ENCODE measurements at regions not wholly inside any gene's neighbourhood (a gene's known extent, or its start where the extent isn't known, plus 50 kb on each side); places are given as distances from the start of the nearest gene placed in this dataset.

DNA sequence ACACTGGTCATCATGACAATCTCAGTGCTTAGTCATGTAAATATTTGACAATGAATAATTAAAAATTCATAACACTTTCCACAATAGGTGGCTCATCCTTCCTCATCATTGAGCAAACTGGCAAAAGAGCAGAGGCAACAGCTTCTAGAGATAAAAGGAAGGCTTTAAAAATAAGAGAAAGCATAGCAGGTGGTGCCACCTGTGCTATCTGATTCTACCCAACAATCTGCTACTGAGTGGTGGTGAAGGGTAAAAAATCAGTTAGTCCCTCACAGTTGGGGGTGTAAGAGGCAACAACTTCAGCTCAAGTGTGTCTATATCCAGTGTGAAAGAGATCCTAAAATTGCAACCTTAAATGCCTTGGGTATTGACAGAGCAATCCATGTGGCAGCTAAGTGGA, 280.1 kb upstream of the PPARGC1A start:
- TF ChIP-seq, protein P1, sequence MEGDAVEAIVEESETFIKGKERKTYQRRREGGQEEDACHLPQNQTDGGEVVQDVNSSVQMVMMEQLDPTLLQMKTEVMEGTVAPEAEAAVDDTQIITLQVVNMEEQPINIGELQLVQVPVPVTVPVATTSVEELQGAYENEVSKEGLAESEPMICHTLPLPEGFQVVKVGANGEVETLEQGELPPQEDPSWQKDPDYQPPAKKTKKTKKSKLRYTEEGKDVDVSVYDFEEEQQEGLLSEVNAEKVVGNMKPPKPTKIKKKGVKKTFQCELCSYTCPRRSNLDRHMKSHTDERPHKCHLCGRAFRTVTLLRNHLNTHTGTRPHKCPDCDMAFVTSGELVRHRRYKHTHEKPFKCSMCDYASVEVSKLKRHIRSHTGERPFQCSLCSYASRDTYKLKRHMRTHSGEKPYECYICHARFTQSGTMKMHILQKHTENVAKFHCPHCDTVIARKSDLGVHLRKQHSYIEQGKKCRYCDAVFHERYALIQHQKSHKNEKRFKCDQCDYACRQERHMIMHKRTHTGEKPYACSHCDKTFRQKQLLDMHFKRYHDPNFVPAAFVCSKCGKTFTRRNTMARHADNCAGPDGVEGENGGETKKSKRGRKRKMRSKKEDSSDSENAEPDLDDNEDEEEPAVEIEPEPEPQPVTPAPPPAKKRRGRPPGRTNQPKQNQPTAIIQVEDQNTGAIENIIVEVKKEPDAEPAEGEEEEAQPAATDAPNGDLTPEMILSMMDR (IDR thresholded peaks at IDR 0.05): no peak
- TF ChIP-seq POLR2A (IDR thresholded peaks at IDR 0.05): no peak
